Astrocyte (in vitro differentiated cells and primary cell): ENCODE measurements at regions not wholly inside any gene's neighbourhood (a gene's known extent, or its start where the extent isn't known, plus 50 kb on each side); places are given as distances from the start of the nearest gene placed in this dataset.

Experiments used
- CTCF ChIP-seq: IDR thresholded peaks from 2 replicates; pipeline ENCODE4 v1.5.1; 2011; ENCODE audit warnings: low read depth, mild to moderate bottlenecking, inconsistent platforms, low read length, moderate library complexity; ENCODE audit not compliant: insufficient read depth
- EZH2 ChIP-seq: IDR thresholded peaks from 2 replicates; pipeline ENCODE4 v1.6.1; 2012; ENCODE audit warnings: mild to moderate bottlenecking, low read length, inconsistent platforms; ENCODE audit not compliant: insufficient read depth

DNA sequence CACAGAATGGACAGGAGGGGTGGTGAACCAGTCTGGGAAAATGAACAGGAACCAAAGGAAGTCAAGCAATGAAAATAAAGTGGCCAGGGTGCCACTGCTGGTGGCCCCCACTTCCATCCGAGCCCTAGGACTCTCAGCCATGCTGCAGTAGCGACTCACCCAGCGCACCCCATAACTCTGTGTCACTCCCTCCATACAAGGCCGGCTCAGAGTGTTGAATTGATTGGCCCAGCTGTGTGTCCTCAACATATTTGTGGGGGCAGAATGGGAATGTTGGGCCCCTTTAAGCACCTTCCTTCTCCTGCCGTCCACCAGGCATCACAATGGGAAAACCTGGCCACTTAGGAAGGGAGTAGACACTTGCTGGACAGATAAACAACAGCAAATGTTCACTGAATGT, 169.0 kb upstream of the SDK2 start:
- TF ChIP-seq CTCF (no peak), EZH2 (no peak)
